Naive thymus-derived CD8-positive, alpha-beta T cell (primary cell): ENCODE measurements at regions not wholly inside any gene's neighbourhood (a gene's known extent, or its start where the extent isn't known, plus 50 kb on each side); places are given as distances from the start of the nearest gene placed in this dataset.

Experiments used
- ATAC-seq, 2 donors: fragments of 150-1000 bp; cut with Tn5 transposase in 1 of 2; sonication (Bioruptor Pico), chemical (Tn5 transposase) in 1 of 2; 1 replicate in 1 of 2; 2 replicates in 1 of 2; pipeline ENCODE4 v1.10.0; 2021; ENCODE audit warnings: mild to moderate bottlenecking in 2 of 2, moderate library complexity in 2 of 2
- POLR2A ChIA-PET: fragments of 350-600 bp; sonication (Branson Sonifier 250); formaldehyde crosslinking; loops from one replicate; lab custom pipeline; 2021; ENCODE audit warnings: antibody characterized with exemption; lab: Charles Lee
- DNase-seq, 10 donors: peaks; one replicate each; pipeline versions ENCODE4 v3.0.0 to v3.0.0-alpha.2; 2020 to 2022
- H3K27ac Mint-ChIP-seq, 10 donors: one replicate each; pipeline ENCODE4 v1.8.0; 2020 to 2022; ENCODE audit warnings: mild to moderate bottlenecking in 10 of 10, mixed read lengths in 10 of 10, moderate library complexity in 4 of 10, inconsistent platforms in 1 of 10
- H3K27me3 Mint-ChIP-seq, 5 donors: one replicate each; pipeline ENCODE4 v1.8.0; 2021 to 2022; ENCODE audit warnings: mixed read lengths in 5 of 5
- H3K36me3 Mint-ChIP-seq, 3 donors: one replicate each; pipeline ENCODE4 v1.8.0; 2020 to 2022; ENCODE audit warnings: mixed read lengths in 3 of 3, mild to moderate bottlenecking in 2 of 3, inconsistent platforms in 1 of 3
- H3K4me1 Mint-ChIP-seq, 4 donors: one replicate each; pipeline ENCODE4 v1.8.0; 2021 to 2022; ENCODE audit warnings: mixed read lengths in 4 of 4
- H3K4me3 Mint-ChIP-seq, 10 donors: one replicate each; pipeline ENCODE4 v1.8.0; 2020 to 2022; ENCODE audit warnings: mild to moderate bottlenecking in 10 of 10, mixed read lengths in 10 of 10, moderate library complexity in 6 of 10, inconsistent platforms in 1 of 10
- H3K9me3 Mint-ChIP-seq, 9 donors: one replicate each; pipeline ENCODE4 v1.8.0; 2020 to 2022; ENCODE audit warnings: mixed read lengths in 9 of 9, mild to moderate bottlenecking in 3 of 9, inconsistent platforms in 1 of 9, moderate library complexity in 1 of 9

DNA sequence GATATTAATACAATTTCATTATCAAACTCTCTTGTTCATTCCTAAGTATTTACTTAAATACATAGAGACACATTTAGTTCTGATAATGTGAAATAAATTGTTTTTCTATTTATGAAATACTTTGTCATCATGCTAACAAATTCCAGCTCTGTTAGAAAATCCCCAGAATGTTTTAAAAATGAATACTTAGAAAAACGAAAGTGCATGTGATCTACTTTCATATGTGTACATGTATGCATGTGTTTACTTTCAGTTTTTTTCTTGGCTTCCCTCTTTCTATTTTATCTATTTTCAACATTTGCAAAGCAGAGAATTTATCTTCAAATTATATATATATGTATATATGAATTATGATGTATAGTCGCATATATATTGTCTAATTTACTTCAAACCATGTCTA, 1110.0 kb upstream of the PCDH20 start:
- no peaks in the 10 kb centered on the region for H3K36me3 Mint-ChIP-seq
- H3K27ac Mint-ChIP-seq = no peak overlapping the region
- DNase-seq (no peak), ATAC-seq (no peak)
- H3K27me3 Mint-ChIP-seq = no peaks in the 10 kb centered on the region
- POLR2A ChIA-PET = no interaction called here
- H3K4me1 Mint-ChIP-seq = no peaks in the 10 kb centered on the region
- peaks cover 0 to 4% (median 0%) of the 10 kb centered on the region in 9 donors for H3K9me3 Mint-ChIP-seq
- H3K4me3 Mint-ChIP-seq = no peak overlapping the region

DNA sequence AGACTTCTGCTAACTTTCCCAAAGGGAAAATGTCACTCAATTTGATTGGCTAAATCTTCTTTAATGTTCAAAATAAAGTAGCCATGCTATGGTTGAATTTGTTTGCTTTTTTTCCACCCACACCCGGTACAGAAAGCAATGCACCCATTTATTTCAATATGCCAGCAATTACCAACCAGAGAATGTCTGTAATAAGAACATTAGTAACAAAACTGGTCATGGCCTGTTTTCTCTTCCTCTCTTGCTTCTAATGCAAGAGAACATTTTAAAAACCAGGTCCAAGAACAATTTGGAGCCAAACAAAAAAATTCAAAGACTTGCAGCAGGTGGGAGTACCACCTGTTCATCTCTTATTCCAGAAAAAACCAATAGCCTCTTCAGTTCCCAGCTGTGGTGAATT, 1108.8 kb upstream of the PCDH20 start:
- H3K4me3 Mint-ChIP-seq = no peak overlapping the region
- no peaks in the 10 kb centered on the region for H3K27me3 Mint-ChIP-seq
- H3K27ac Mint-ChIP-seq = no peak overlapping the region
- POLR2A ChIA-PET = no interaction called here
- DNase-seq (no peak), ATAC-seq (no peak)
- no peaks in the 10 kb centered on the region for H3K4me1 Mint-ChIP-seq
- peaks cover 0 to 4% (median 0%) of the 10 kb centered on the region in 9 donors for H3K9me3 Mint-ChIP-seq
- no peaks in the 10 kb centered on the region for H3K36me3 Mint-ChIP-seq

DNA sequence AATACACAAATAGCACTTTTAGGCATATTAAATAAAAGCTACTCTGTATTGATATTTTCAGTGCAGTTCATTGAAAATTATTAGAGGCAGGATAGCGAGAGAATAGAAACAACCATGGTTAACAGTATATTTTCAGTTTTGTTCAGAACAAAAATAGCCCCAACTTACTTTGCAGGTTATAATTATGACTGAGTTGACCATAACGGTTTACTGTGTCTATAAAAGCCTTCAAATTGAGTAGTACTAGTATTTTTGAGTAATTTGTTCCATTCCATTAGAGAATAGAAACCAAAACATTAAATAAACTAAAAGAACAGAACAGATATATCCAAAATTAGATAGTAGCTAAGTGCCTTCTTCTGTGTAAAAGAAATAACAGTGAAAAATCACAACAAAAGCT, 1108.4 kb upstream of the PCDH20 start:
- Mint-ChIP-seq H3K9me3 (peaks cover 0 to 4% (median 0%) of the 10 kb centered on the region in 9 donors), H3K4me3 (no peak overlapping the region), H3K4me1 (no peaks in the 10 kb centered on the region), H3K27me3 (no peaks in the 10 kb centered on the region), H3K36me3 (no peaks in the 10 kb centered on the region), H3K27ac (no peak overlapping the region)
- POLR2A ChIA-PET = no interaction called here
- ATAC-seq (no peak), DNase-seq (no peak)

DNA sequence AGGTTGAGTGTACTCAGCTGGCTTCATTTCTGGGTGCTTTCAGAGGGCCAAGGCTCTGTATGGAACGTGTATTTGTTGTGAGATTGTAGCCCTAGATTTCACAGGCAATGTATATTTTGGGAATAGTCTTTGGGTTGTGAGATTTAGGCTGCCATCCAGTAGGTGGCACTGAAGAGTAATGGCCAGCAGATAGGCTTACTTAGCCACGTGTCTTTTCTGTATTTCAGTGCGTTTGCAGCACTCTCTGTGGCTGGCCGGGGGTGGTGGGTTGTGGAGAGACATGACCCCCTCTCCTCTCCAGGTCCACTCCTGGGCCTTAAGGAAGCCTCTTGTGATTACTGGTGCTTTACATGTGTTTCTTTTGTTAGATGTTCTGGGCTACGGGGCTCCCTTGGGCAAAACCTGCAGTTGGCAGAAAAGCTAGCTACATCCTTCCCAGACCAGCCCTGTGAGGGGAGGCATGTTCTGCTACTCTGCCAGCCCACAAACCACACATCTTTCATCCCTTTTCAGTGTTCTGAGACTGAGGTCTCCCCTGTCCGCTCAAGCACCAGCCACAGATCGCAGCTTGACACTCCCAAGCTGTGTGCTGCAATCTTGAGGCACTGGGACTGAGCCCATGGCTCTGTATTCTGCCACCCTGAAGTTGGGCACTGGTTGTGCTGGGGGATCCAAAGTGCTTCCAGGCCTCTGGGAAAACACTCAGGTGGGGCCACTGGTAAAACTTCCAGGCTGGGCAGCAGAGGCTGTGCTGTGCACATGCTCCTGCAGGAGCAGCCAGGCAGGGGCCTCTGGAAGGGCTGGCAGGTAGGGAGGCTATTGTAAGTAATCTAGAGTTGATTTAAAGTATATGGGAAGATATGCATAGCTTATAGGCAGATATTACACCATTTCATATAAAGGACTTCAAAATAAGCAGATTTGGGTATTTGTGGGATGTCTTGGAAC, 1096.8 kb upstream of the PCDH20 start:
- Mint-ChIP-seq H3K4me3 (no peak overlapping the region), H3K27me3 (no peaks in the 10 kb centered on the region), H3K9me3 (peaks cover 0 to 2% (median 0%) of the 10 kb centered on the region in 9 donors), H3K36me3 (no peaks in the 10 kb centered on the region), H3K4me1 (peaks cover 0 to 5% (median 0%) of the 10 kb centered on the region in 4 donors), H3K27ac (no peak overlapping the region)
- no peak for ATAC-seq
- POLR2A ChIA-PET = no interaction called here
- peak in 3 of 10 donors; percentile 1 to 9 (median 3) for DNase-seq

DNA sequence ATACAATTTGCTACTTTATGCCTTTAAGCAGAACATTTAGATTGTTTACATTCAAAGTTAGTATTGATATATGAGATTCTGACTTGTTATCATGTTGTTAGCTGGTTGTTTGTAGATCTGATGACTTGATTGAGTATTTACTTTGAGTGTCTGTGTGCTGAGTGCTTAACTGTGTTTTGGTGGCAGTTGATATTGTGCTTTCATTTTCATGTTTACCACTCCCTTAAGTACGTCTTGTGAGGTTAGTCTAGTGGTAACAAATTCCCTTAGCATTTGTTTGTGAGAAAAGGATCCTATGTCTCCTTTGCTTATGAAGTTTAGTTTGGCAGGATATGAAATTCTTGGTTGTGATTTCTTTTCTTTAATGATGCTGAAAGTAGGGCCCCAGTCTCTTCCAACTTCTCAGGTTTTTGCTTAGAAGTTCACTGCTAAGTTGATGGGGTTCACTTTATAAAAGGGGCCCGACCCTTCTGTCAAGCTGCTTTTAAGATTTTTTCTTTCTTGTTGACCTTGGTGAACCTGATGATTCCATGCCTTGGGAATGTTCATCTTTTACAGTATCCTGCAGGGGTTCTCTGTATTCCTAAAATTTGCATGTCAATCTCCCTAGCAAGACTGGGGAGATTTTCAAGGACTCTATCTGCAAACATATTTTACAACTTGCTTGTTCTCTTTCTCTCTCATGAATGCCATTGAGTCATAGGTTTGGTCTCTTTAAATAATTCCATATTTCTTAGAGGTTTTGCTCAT, 1095.4 kb upstream of the PCDH20 start:
- Mint-ChIP-seq H3K9me3 (peaks cover 0 to 2% (median 0%) of the 10 kb centered on the region in 9 donors), H3K4me3 (no peak overlapping the region), H3K4me1 (peaks cover 0 to 5% (median 0%) of the 10 kb centered on the region in 4 donors), H3K27me3 (no peaks in the 10 kb centered on the region), H3K36me3 (no peaks in the 10 kb centered on the region), H3K27ac (no peak overlapping the region)
- POLR2A ChIA-PET = no interaction called here
- DNase-seq (no peak), ATAC-seq (no peak)

DNA sequence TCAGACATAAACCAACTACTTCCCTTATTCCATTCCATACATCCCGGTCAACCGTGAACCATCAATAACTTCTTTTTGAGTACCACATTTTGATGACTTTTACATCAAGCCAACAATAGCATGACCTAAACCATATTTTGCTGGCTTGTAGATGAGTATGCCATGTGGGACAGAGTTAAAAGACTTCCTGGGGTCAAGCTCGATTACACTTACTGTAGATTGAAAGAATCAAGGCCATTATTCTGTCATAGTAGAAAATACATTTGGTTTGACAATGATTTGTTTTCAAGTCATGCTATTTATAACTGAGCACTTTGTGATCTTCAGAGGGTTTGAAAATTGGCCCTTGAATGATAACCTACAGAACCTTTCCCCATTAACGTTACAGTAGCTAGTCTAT, 1086.9 kb upstream of the PCDH20 start:
- Mint-ChIP-seq H3K36me3 (no peaks in the 10 kb centered on the region), H3K27me3 (no peaks in the 10 kb centered on the region), H3K27ac (no peak overlapping the region)

DNA sequence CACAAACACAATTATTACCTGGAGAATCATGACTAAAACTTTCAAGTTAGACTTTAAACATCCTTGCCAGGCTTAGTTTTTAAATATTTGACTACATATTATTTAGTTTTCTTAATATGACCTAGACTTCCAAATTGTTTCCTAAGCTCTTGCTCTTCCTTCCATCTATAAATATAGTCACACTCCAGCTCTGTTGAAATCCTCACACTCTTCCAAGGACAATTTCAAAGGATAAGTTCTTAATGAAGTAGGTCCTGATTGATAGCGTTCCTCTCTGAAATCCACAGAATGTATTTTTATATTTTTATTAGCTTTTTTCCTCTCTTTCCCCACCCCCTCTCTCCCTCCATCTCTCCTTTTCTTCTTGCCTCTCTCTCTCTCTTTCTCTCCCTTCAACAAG, 1074.1 kb upstream of the PCDH20 start:
- DNase-seq (no peak), ATAC-seq (no peak)
- Mint-ChIP-seq H3K4me1 (no peaks in the 10 kb centered on the region), H3K27ac (no peak overlapping the region), H3K36me3 (no peaks in the 10 kb centered on the region), H3K9me3 (peaks cover 0 to 16% (median 0%) of the 10 kb centered on the region in 9 donors), H3K27me3 (peaks cover 0 to 1% (median 0%) of the 10 kb centered on the region in 5 donors), H3K4me3 (no peak overlapping the region)
- POLR2A ChIA-PET = no interaction called here

More for the DNA sequence above, 1086.9 kb upstream of the PCDH20 start:
- H3K4me3 Mint-ChIP-seq = no peak overlapping the region
- POLR2A ChIA-PET = no interaction called here
- no peak for DNase-seq
- H3K9me3 Mint-ChIP-seq = peaks cover 0 to 7% (median 0%) of the 10 kb centered on the region in 9 donors
- no peaks in the 10 kb centered on the region for H3K4me1 Mint-ChIP-seq
- ATAC-seq = no peak

DNA sequence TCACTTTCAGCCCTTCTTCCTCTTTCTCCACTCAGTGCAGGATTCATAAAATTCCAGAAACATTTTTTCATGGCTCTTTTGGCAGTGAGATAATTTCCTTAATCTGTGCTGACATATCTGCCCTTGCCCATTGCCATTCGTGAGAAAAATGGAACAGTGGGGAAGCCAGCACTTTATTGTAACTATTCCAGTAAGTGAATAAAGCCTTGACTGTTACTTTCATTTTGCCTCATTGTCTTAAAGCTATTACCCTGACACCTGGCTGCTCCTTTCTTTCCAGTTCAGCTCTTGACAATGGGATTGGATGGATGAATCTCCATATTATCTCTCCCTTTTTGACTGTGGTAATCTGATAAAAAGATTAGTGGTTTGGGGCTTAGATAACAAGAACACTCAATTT, 1068.1 kb upstream of the PCDH20 start:
- POLR2A ChIA-PET = no interaction called here
- H3K36me3 Mint-ChIP-seq = no peaks in the 10 kb centered on the region
- H3K9me3 Mint-ChIP-seq = peaks cover 0 to 13% (median 4%) of the 10 kb centered on the region in 9 donors
- ATAC-seq (no peak), DNase-seq (no peak)
- no peaks in the 10 kb centered on the region for H3K4me1 Mint-ChIP-seq
- H3K4me3 Mint-ChIP-seq = no peak overlapping the region
- H3K27me3 Mint-ChIP-seq = no peaks in the 10 kb centered on the region
- no peak overlapping the region for H3K27ac Mint-ChIP-seq

DNA sequence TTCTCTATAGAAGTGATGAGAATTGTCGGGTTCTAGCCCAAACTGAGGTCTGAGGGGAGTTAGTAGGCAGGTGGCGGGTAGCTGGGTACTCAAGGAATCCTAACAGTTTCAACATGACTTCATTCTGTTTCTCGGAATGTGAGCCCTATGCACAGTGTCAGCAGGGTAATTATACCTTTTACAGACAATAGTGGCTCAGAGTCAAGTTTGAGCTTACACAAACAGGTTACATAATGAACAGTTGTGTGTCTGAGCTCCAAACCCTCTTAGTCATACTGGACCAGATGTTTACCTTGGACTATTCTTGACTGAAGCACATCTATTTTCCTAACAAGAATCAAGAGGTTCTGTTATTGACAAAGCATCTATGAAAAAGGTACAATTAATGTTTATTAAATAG, 1066.7 kb upstream of the PCDH20 start:
- POLR2A ChIA-PET = no interaction called here
- H3K4me1 Mint-ChIP-seq = no peaks in the 10 kb centered on the region
- no peaks in the 10 kb centered on the region for H3K36me3 Mint-ChIP-seq
- H3K4me3 Mint-ChIP-seq = no peak overlapping the region
- ATAC-seq (no peak), DNase-seq (no peak)
- peaks cover 0 to 13% (median 6%) of the 10 kb centered on the region in 9 donors for H3K9me3 Mint-ChIP-seq
- no peaks in the 10 kb centered on the region for H3K27me3 Mint-ChIP-seq
- H3K27ac Mint-ChIP-seq = no peak overlapping the region

DNA sequence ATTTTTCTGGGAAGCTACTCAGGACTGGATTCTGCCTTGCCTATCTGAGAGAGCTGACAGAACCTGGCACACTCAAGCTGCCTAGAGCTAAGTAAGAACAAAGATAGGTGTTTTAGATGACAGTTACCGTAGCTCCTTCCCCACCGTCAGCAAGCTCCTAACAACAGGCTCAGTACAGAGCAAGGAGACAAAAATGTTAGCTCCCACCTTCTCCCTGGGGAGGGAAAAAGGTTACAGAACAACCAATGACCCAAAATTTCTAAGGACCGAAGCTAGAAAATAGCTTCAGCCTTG, 1058.2 kb upstream of the PCDH20 start:
- no peak overlapping the region for H3K27ac Mint-ChIP-seq
- no peak overlapping the region for H3K4me3 Mint-ChIP-seq
- H3K4me1 Mint-ChIP-seq = no peaks in the 10 kb centered on the region
- H3K36me3 Mint-ChIP-seq = no peaks in the 10 kb centered on the region
- H3K27me3 Mint-ChIP-seq = peaks cover 0 to 2% (median 0%) of the 10 kb centered on the region in 5 donors
- DNase-seq = no peak
- peaks cover 0 to 24% (median 5%) of the 10 kb centered on the region in 9 donors for H3K9me3 Mint-ChIP-seq
- no peak for ATAC-seq
- POLR2A ChIA-PET = no interaction called here

DNA sequence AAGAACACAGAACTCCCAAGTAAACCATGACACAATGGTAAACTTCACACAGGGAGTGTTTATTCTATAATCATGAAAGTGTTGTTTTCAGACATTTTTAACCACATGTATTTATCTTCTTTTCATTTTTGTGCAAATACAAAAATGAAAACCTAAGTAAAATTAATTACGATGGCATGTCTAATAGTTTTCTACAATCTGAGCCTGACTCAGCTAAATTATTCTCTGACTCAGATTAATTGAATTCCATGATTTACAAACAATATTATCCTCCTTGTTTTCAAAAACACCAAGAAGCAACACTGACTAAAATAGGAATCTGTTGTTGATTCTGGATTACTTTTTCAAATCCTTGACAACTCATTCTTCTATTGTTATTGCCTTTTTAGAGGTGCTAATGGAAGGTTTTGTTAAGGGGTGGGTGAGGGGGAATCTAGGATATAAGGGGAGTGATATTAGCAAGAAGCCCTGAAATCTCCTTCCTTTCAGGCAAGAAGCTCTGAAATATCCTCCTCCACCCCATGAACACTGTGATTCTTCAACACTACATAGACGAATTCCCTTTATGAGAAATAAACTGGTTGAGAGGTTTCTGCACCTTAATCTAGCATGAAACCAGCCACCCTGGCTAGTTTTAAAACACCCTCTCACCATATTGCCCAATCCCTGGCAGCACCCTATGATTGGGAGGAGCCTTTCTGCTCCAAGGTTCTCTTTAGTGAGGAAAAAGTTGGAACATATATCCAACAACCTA, 1057.7 kb upstream of the PCDH20 start:
- peaks cover 0 to 19% (median 4%) of the 10 kb centered on the region in 9 donors for H3K9me3 Mint-ChIP-seq
- no peak overlapping the region for H3K27ac Mint-ChIP-seq
- POLR2A ChIA-PET = no interaction called here
- no peak for ATAC-seq
- DNase-seq = no peak
- no peaks in the 10 kb centered on the region for H3K4me1 Mint-ChIP-seq
- no peak overlapping the region for H3K4me3 Mint-ChIP-seq
- no peaks in the 10 kb centered on the region for H3K36me3 Mint-ChIP-seq
- H3K27me3 Mint-ChIP-seq = peaks cover 0 to 2% (median 0%) of the 10 kb centered on the region in 5 donors

DNA sequence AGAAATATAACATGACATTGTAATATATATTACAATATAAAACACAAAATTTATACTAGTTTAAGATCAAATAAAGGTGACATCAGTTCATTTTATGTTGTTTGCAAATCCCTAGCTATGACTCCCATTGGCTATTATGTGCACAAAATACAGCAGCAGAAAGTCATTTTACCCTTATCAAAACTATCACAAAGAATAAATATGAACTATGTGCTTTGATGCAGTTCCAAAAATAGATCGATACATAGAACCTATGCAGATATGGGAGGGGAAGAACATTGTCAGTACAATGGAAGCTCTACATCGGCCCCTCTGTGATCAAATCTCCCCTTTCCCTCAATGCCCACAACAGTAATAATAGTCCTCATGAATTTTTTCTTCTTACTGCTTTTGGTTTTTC, 1038.1 kb upstream of the PCDH20 start:
- H3K4me3 Mint-ChIP-seq = no peak overlapping the region
- H3K27me3 Mint-ChIP-seq = no peaks in the 10 kb centered on the region
- peaks cover 0 to 12% (median 0%) of the 10 kb centered on the region in 9 donors for H3K9me3 Mint-ChIP-seq
- H3K27ac Mint-ChIP-seq = no peak overlapping the region
- POLR2A ChIA-PET = no interaction called here
- no peaks in the 10 kb centered on the region for H3K36me3 Mint-ChIP-seq
- ATAC-seq (no peak), DNase-seq (no peak)
- H3K4me1 Mint-ChIP-seq = no peaks in the 10 kb centered on the region

DNA sequence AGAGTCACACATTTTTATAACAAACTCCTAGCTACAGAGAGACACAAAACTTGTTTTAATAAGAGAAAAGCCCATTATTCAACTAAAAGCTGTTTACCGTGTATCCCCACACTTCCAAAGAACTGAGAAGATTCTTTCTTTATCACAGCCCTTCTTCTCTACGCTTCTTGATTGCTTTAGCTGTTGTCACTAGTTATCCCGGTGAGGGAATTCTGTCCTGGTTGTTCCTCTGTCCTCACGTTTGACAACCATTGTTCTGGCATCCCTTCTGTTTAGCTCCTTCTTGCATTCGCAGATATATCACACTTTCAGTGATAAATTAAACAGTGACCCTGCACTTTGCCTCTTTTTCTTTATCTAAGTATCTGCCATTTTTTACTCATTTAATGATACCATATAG, 1035.1 kb upstream of the PCDH20 start:
- peaks cover 0 to 9% (median 3%) of the 10 kb centered on the region in 9 donors for H3K9me3 Mint-ChIP-seq
- POLR2A ChIA-PET = no interaction called here
- no peaks in the 10 kb centered on the region for H3K27me3 Mint-ChIP-seq
- no peak for DNase-seq
- H3K27ac Mint-ChIP-seq = no peak overlapping the region
- H3K4me1 Mint-ChIP-seq = no peaks in the 10 kb centered on the region
- no peaks in the 10 kb centered on the region for H3K36me3 Mint-ChIP-seq
- no peak overlapping the region for H3K4me3 Mint-ChIP-seq
- no peak for ATAC-seq
